Heart left ventricle (tissue), 16 donors: ENCODE measurements at regions not wholly inside any gene's neighbourhood (a gene's known extent, or its start where the extent isn't known, plus 50 kb on each side); places are given as distances from the start of the nearest gene placed in this dataset.

Experiments used
- ATAC-seq, 4 donors: fragments of 200-7000 bp; cut with Tn5 transposase; one replicate each; pipeline ENCODE4 v1.9.1; 2020 to 2022; ENCODE audit warnings: moderate library complexity in 4 of 4, mild to moderate bottlenecking in 3 of 4, moderate number of reproducible peaks in 1 of 4
- DNase-seq, 5 donors: peaks; one replicate each; pipeline ENCODE4 v3.0.0-alpha.2; 2020
- H3K27ac ChIP-seq, 12 donors: fragments of 200-600 bp; sonication (generic) in 4 of 12; one replicate each; pipeline versions ENCODE4 v1.5.0 to v1.8.0; 2016 to 2022; ENCODE audit warnings: mild to moderate bottlenecking in 2 of 12
- H3K27me3 ChIP-seq, 9 donors: fragments of 200-600 bp; sonication (generic) in 2 of 9; one replicate each; pipeline versions ENCODE4 v1.5.1 to v1.8.0; 2016 to 2022; ENCODE audit warnings: mild to moderate bottlenecking in 3 of 9
- H3K36me3 ChIP-seq, 9 donors: fragments of 200-600 bp; sonication (generic) in 2 of 9; one replicate each; pipeline versions ENCODE4 v1.5.0 to v1.8.0; 2018 to 2022; ENCODE audit warnings: mild to moderate bottlenecking in 2 of 9
- H3K4me1 ChIP-seq, 12 donors: fragments of 200-600 bp; sonication (generic) in 4 of 12; one replicate each; pipeline versions ENCODE4 v1.5.0 to v1.8.0; 2016 to 2022; ENCODE audit warnings: mild to moderate bottlenecking in 3 of 12
- H3K4me3 ChIP-seq, 12 donors: fragments of 200-600 bp; sonication (generic) in 4 of 12; one replicate each; pipeline versions ENCODE4 v1.5.0 to v1.8.0; 2017 to 2022; ENCODE audit warnings: mild to moderate bottlenecking in 9 of 12, moderate library complexity in 4 of 12
- H3K9me3 ChIP-seq, 12 donors: fragments of 200-600 bp; sonication (generic) in 4 of 12; one replicate each; pipeline versions ENCODE4 v1.5.0 to v1.8.0; 2016 to 2022; ENCODE audit warnings: mild to moderate bottlenecking in 1 of 12
- CTCF ChIP-seq, 12 donors: fragments of 200-600 bp; sonication (generic) in 4 of 12; IDR thresholded peaks; one replicate each; pipeline versions ENCODE4 v1.5.0 to v1.8.0; 2018 to 2022; ENCODE audit warnings: antibody characterized with exemption in 12 of 12, mild to moderate bottlenecking in 5 of 12
- POLR2A ChIP-seq, 2 donors: fragments of 450-650 bp; IDR thresholded peaks; one replicate each; pipeline ENCODE4 v1.6.1; 2017; ENCODE audit warnings: antibody characterized with exemption in 2 of 2, mild to moderate bottlenecking in 2 of 2, moderate library complexity in 2 of 2
- WGBS, 4 donors: extraction: QIAGEN DNeasy Blood & Tissue Kit in 2 of 4; methylation state at CpG; one replicate each; pipeline versions ENCODE4 v1.1.5 to v1.1.7; 2013 to 2018; 5-methylcytosine and 5-hydroxymethylcytosine counted together
- intact Hi-C, 10 donors: fragments of 100-400 bp; cut with DNase I; formaldehyde crosslinking; loops; one replicate each; pipeline versions ENCODE4 v1.11.1 to v1.14.2; 2022
- donor health status: ischemic (EF 13 %, LVEDD 7.1; RV severe dilation, severe dysfunction).
- donor health status: healthy with polysubstance abuse.
- donor health status: DM: no; HTN: yes; CAD: no.
- donor health status: DM: no; HTN: no; CAD: no.
- donor health status: ischemic (EF 25% LVEDD 6.9; RV normal size, moderate dysfunction).
- donor health status: ischemic (EF 25% LVEDD 5.7; RV mildly dilated, moderate dysfunction).
- donor health status: healthy.
- donor health status: DM: yes; HTN: yes; CAD: no.
- donor health status: ischemic (EF 35%, LVEDD 5.7; RV mildly dilated, moderate dysfunction).
- donor health status: nonischemic (EF 11% LVEDD 7.7; RV severe dilation, severe dysfunction).
- donor health status: DM: yes; HTN: yes; CAD: no.
- donor health status: PGD.
- donor health status: ischemic (EF 29% LVEDD 5.4; RV normal size, mild dysfunction).
- donor health status: nonischemic (EF 23%, LVEDD 6.1; RV moderate dilation, normal function).

DNA sequence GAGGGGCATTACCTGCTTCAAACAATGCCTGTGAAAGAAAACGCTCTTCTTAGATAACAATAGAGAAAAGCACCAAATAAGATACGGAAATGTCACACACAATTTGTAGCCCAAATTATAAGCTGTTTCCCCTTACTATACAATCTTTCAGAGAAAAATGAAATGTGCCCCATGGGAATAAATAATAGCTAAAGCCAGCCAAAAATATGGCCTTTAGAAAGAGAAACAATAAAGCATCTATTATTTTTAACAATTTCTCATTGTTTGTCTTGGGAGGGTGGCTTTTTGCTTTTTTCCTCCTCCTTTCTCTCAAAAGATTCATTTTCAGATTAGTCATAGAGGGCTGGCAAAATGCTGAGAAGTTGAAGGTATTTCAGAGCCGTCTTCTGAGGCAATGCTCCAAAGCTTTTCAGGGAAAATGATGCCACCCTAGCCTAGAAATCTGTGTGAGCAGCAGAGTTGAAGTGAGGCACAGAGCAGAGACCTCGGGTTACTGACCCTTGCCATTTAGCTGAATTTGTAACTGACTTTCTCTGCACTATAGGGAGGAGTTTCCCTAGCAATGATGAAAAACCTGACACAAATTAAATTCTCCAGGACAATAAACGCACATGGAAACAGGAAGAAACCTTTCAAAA lies 86.3 kb upstream of the PRICKLE2 start:
- H3K27ac ChIP-seq: peak overlapping the region in 5 of 12 donors; percentile 9 to 49 (median 18)
- TF ChIP-seq POLR2A (IDR thresholded peaks at IDR 0.05) (no peak), CTCF (IDR thresholded peaks at IDR 0.05) (no peak)
- H3K9me3 ChIP-seq: no peaks in the 10 kb centered on the region
- no peak for DNase-seq
- intact Hi-C loops: no loop called here
- peaks cover 0 to 14% (median 2%) of the 10 kb centered on the region in 12 donors for H3K4me1 ChIP-seq
- no peak overlapping the region for H3K4me3 ChIP-seq
- H3K27me3 ChIP-seq: no peaks in the 10 kb centered on the region
- no peaks in the 10 kb centered on the region for H3K36me3 ChIP-seq
- 43 to 54% (median 45%) methylated on average over 5 of the region's 5 CpGs for WGBS, 4 donors
- peak in 2 of 4 donors; percentile 54 to 71 for ATAC-seq

DNA sequence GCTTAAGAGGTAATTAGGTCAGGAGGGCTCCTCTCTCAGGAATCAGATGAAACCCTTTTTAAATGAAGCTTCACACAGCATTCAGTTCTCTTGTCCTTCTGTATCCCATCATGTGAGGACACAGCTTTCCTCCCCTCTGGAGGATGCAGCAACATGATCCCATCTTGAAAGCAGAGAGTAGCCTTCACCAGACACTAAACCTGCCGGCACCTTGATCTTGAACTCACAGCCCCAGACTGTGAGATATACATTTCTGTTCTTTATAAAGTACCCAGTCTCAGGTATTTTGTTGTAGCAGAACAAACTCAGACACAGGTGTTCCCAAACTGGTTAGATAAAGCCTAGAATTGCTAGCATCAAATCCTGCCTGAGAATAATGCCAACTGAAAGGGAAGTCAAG lies 83.7 kb upstream of the PRICKLE2 start:
- DNase-seq: no peak
- intact Hi-C loops: no loop called here

DNA sequence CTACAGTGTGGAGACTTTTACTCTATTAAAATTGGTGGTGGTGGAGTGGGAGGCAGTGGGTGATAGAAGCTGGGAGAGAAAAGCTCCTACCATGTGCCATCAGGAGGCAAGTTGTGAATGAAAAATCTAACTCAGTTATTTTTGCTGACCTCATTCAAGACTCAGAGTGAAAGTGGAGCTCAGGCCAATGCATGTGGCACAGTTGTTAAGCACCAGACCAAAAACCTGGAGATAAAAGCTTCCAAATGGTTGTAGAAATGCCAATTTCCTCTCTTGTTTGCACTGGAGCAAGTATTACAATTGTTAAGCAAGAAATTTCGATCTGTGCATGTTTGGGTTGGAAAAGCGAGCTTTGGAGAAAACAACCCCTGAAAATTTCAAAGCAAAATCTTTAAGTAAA lies 81.5 kb upstream of the PRICKLE2 start:
- DNase-seq: no peak
- 83 to 97% (median 91%) methylated on average over 2 of the region's 2 CpGs for WGBS, 4 donors
- no peak for ATAC-seq
- H3K9me3 ChIP-seq: no peaks in the 10 kb centered on the region
- TF ChIP-seq POLR2A (IDR thresholded peaks at IDR 0.05) (no peak), CTCF (IDR thresholded peaks at IDR 0.05) (no peak)
- H3K4me1 ChIP-seq: peaks cover 0 to 9% (median under 1%) of the 10 kb centered on the region in 12 donors
- no peaks in the 10 kb centered on the region for H3K27me3 ChIP-seq
- intact Hi-C loops: no loop called here
- no peaks in the 10 kb centered on the region for H3K36me3 ChIP-seq
- H3K4me3 ChIP-seq: no peak overlapping the region
- no peak overlapping the region for H3K27ac ChIP-seq

More for the DNA sequence above, 83.7 kb upstream of the PRICKLE2 start:
- 92 to 100% (median 95%) methylated on average over 1 of the region's 1 CpG for WGBS, 4 donors
- H3K36me3 ChIP-seq: no peaks in the 10 kb centered on the region
- H3K27ac ChIP-seq: no peak overlapping the region
- TF ChIP-seq CTCF (IDR thresholded peaks at IDR 0.05): no peak
- TF ChIP-seq POLR2A (IDR thresholded peaks at IDR 0.05): no peak
- no peak overlapping the region for H3K4me3 ChIP-seq
- H3K9me3 ChIP-seq: no peaks in the 10 kb centered on the region
- peaks cover 0 to 14% (median 2%) of the 10 kb centered on the region in 12 donors for H3K4me1 ChIP-seq
- H3K27me3 ChIP-seq: no peaks in the 10 kb centered on the region
- ATAC-seq: no peak

GRCh38 chr3:64305731-64306130 lies 80.5 kb upstream of the PRICKLE2 start:
- Histone ChIP-seq H3K36me3 (no peaks in the 10 kb centered on the region), H3K4me3 (no peak overlapping the region), H3K27ac (no peak overlapping the region), H3K4me1 (no peaks in the 10 kb centered on the region), H3K9me3 (no peaks in the 10 kb centered on the region), H3K27me3 (no peaks in the 10 kb centered on the region)
- WGBS, 4 donors: 81 to 95% (median 91%) methylated on average over 1 of the region's 1 CpG
- TF ChIP-seq CTCF (IDR thresholded peaks at IDR 0.05) (no peak), POLR2A (IDR thresholded peaks at IDR 0.05) (no peak)
- intact Hi-C loops: no loop called here
- no peak for DNase-seq
- ATAC-seq: no peak
